NCI-H2107 treated with DMSO at 0.1 percent for 48 hours (cell line): ENCODE measurements at regions not wholly inside any gene's neighbourhood (a gene's known extent, or its start where the extent isn't known, plus 50 kb on each side); places are given as distances from the start of the nearest gene placed in this dataset.
"Not testable (repeated sequence)": the region's sequence is repeated elsewhere in the genome, so short reads cannot be mapped to it uniquely, and the experiment has no call there.

Source experiments
- DNase-seq: peaks from one replicate; lab custom pipeline; 2025; ENCODE audit not compliant: unreplicated experiment; lab: John Stamatoyannopoulos, UW

GRCh38 chr12:124070394-124071074 is 97.5 kb downstream of the ZNF664 start:
- not testable (repeated sequence) for DNase-seq

DNA sequence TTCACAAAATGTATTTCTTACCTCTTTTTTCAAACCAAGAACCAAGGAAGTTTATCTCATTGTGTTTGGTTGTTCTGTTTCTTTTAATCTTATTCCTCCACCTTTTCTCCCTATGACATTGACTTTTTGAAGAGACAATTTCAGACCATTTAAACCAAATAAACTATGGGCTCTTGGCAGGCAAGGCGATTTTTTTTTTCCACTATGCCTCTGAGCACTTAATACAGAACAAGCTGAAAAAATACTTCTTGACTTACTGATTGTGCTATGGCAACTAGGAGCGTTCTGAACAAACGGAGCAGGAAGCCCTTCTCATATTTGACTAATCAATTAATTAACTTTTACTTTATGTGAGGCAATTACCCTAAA is 98.0 kb downstream of the ZNF664 start:
- no peak for DNase-seq

- DNase-seq = no peak
Observed at GRCh38 chr12:124073356-124074035, 100.5 kb downstream of the ZNF664 start.

DNA sequence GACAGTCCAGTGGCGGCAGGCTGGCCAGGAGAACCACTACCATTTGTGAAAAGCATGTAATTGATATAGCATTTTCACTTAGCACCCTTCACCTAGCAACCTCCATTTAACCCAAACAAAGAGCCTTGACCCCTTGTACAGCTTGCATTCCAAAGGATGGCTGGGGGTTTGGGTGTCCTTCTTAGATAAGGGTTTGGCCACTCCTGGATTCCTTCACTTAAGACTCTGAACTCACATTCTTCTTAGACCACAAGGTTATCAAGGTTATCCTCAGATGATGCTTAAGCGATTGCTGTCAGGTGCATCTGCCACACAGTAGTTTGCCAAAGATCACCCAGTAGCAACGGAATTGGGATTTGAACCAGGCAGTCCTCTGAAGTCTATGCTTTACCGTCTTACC is 102.8 kb downstream of the ZNF664 start:
- no peak for DNase-seq

GRCh38 chr12:124077701-124078100 is 104.7 kb downstream of the ZNF664 start:
- no peak for DNase-seq

DNA sequence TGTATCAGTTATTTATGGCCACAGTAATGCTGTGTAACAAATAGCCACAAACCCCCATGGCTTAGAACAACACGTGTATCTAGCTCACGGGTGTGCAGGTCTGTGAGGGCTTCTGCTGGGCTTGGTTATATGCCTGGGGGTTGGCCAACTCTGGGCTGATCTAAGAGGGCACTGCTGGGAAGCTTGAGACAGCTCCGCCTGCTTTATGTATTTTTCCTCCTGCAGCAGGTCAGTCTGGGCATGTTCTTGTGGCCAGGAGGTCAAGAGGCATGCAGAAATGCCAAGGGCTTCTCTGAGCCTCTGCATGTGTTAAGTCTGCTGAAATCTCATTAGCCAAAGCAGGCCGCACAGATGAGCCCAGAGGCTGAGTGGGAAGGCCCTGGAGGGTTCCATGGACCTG is 105.8 kb downstream of the ZNF664 start:
- DNase-seq = no peak

GRCh38 chr12:124080649-124081048 is 107.6 kb downstream of the ZNF664 start:
- no peak for DNase-seq

DNA sequence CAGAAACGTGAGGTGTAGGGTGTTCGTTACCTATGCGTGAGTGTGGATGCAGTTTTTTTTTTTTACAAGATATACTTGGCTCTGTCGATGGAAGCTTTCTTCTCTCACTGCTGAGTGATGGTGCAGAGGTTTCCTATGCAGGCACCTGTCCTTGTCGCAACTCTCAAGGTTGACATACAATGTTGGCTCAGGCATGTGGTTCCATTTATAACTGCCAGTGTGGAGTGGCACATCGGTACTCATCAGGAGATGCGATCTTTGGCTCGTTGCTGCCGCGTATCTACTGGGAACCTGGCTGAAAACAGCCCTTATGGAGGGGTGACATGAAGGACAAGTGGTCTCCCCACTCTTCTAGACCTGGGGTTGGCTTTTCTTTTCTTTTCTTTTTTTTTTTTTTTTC is 109.0 kb downstream of the ZNF664 start:
- no peak for DNase-seq

- DNase-seq = no peak
Observed at GRCh38 chr12:124082687-124083086, 109.7 kb downstream of the ZNF664 start.

DNA sequence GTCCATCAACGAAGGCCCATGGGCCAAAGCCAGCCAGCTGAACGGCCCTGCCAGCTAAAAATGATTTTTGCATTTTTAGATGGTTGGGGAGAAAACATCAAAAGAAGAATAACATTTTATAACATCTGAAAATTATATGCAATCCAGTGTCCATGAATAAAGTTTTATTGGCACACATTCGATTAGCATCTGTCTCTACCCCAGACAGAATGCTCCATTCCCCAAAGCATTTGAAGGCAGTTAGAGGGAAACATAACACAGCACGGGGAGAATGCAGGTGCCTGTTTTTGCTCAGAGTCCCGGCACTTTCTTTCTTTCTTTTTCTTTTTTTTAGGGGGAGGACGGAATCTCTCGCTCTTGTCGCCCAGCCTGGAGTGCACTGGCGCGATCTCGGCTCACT is 110.7 kb downstream of the ZNF664 start:
- no peak for DNase-seq

DNA sequence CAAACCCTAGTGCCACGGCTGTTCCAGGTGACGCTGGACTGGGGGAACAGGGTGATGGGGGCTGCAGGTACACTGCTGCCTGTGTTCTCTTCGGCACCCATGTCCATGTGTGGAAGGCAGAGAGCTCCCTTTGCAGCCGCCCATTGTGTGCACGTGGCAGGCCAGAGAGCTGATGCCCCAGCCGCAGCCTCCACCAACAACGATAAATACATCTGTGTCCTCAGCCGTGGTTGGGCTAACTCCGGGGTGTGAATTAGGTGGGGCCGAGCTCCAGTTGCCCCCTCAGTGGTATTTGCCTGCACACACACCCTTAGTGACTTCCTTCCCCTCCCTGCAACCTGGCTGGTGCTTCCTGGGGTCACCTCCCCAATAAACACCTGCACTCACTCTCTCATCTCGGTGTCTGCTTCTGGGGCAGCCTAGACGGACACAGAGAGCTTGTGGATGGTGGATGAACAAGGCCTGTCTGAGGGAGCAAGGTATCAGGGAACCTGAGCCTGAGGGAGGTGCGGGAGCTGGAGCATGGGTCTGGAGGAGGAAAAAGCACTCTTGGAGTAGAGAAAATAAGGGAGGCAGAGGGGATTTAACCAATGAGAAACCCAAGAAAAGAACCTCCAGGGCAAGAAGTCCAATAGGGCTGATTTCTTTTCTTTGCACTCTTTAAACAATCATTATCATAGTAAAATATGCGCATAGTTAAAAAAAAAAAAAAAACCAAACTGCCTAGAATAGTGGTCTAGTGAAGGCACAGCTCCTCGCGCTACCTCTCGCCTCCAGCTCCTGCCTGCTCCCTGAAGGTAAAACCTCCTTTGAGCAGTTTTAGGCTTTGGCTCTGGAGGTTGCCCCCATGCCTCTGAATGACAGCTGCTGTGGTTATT is 112.6 kb downstream of the ZNF664 start:
- no peak for DNase-seq

- no peak for DNase-seq
Observed at GRCh38 chr12:124086299-124086898, 113.4 kb downstream of the ZNF664 start.

DNA sequence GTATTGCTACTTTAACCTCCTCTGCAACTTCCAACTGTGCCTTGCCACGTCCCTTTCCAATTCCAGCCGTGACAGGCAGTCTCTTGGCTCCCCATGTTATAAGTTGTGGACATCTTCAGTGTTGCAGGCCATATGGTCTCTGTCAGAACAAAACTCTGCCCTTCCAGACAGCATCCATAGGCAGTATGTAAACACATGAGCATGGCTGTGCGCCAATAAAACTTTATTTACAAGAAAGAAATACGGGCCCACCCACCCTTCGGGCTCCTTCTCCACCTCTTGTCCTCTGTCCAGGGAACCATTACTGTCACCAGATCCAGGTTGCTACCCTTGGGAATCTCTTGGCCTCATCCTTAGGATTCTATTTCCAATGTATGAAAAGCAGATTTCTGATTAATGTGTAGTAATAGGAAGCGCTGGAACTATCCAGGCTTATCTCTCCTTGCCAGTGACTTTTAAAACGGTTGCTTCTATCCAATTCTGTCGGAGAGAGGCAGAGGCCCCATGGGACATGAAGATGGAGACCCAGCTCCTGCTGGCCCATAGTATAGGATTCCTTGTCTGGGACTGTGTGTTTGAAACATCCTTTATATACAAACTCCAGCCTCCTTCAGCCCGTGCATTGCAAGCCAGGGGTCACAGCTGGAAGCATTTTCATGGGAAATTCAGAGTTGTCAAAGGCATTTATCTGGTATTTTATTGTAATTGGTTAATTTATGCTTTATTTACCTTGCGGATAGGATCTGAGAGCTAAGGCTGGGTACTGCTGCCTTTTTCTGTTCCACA is 114.4 kb downstream of the ZNF664 start:
- DNase-seq = no peak

DNA sequence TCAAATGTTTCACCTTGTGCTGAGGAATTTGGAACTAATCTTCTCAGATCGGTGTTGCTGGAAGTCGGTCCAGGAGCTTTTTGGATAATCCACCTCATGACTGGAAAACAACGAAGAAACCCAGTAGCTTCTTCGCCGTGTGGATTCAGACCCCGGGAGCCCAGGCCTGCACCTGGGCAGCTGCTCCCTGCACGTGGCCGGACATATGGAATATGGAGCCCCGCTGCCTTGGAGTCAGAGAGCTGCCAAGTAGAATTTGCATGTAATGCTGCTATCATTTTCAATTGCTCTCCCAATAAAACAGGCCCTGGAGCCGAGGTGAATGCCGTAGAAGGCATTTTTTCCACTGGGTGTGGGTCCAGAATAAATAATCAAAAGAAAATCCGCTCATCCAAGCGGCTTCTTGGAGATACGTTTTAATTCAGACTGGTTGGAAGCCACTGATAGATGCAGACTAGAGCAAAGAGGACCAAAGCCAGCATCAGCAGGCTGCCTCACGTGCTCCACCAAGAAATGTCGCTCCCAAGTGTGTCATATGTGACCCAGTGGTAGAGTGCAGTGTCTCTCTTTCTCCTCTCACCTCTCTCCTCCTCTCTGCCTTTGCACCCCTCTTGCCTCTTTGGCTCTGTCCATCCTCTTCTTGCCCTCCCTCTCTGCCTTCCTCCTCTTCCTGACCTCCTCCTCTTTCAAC is 115.3 kb downstream of the ZNF664 start:
- no peak for DNase-seq

GRCh38 chr12:124089181-124089914 is 116.3 kb downstream of the ZNF664 start:
- not testable (repeated sequence) for DNase-seq

- DNase-seq = no peak
Observed at GRCh38 chr12:124091835-124092234, 118.8 kb downstream of the ZNF664 start.

GRCh38 chr12:124092532-124092931 is 119.5 kb downstream of the ZNF664 start:
- DNase-seq = not testable (repeated sequence)

GRCh38 chr12:124093297-124093696 is 120.3 kb downstream of the ZNF664 start:
- no peak for DNase-seq

DNA sequence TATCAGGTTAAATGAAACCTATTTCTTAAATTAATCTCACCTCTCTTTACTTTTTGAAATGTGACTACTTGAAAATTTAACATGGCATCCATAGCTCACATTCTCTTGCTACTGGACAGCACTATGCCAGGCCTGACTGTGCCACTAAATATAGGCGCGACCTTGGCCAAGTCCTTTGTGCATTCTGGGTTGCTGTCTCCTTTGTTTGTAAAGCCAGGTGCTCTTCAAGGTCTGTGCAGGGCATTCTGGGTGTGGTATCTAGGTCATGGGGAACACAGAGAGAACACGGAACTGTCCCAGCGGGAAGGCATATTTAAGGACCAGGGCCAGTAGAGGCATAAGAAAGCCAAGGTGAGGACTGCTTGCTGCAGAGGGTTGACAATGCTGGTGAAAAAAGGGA is 121.2 kb downstream of the ZNF664 start:
- no peak for DNase-seq
